Type B pancreatic cell (in vitro differentiated cells): ENCODE measurements at regions not wholly inside any gene's neighbourhood (a gene's known extent, or its start where the extent isn't known, plus 50 kb on each side); places are given as distances from the start of the nearest gene placed in this dataset.

Experiments used
- DNase-seq: peaks from one replicate; pipeline ENCODE4 v3.0.0; 2021; ENCODE audit warnings: mixed read lengths; ENCODE audit not compliant: unreplicated experiment; ENCODE audit errors: extremely low spot score
- H3K27ac Mint-ChIP-seq: 2 replicates; pipeline ENCODE4 v1.8.0; 2021; ENCODE audit warnings: mild to moderate bottlenecking, mixed read lengths
- H3K27me3 Mint-ChIP-seq: 2 replicates; pipeline ENCODE4 v1.8.0; 2021; ENCODE audit warnings: mixed read lengths
- H3K36me3 Mint-ChIP-seq: 2 replicates; pipeline ENCODE4 v1.8.0; 2021; ENCODE audit warnings: mixed read lengths
- H3K4me1 Mint-ChIP-seq: one replicate; pipeline ENCODE4 v1.8.0; 2021; ENCODE audit warnings: mixed read lengths; ENCODE audit not compliant: unreplicated experiment
- H3K4me3 Mint-ChIP-seq: 2 replicates; pipeline ENCODE4 v1.8.0; 2021; ENCODE audit warnings: mild to moderate bottlenecking, mixed read lengths
- H3K9me3 Mint-ChIP-seq: 2 replicates; pipeline ENCODE4 v1.8.0; 2021; ENCODE audit warnings: mixed read lengths
- TF ChIP-seq, protein P1 (sequence below): fragments of 200-600 bp; sonication (generic); conservative IDR thresholded peaks from 2 replicates; pipeline ENCODE4 v1.5.0; 2021; ENCODE audit warnings: antibody characterized with exemption, mild to moderate bottlenecking

DNA sequence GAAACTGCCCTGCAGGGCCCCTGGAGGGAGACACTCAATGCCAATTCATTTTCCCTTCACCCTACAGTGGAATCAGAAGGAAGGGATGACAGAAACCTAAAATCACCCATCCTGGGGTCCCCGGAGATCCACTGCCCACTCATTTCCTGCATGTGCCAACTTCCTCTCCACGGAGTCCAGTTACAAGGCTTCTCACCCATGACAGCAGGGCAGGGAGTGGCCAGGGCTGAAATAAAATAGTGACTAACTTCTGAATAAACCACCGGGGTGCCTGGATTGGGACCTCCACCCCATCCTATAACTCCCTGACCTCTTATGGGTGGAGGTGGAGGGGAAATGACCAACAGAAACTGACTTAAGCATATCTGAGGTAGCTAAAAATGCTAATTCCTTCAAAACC lies 362.3 kb downstream of the MAFB start:
- no peaks in the 10 kb centered on the region for H3K9me3 Mint-ChIP-seq
- H3K36me3 Mint-ChIP-seq: no peaks in the 10 kb centered on the region
- H3K4me1 Mint-ChIP-seq: peaks cover 11% of the 10 kb centered on the region
- no peak overlapping the region for H3K4me3 Mint-ChIP-seq
- no peak overlapping the region for H3K27ac Mint-ChIP-seq
- no peaks in the 10 kb centered on the region for H3K27me3 Mint-ChIP-seq
- no peak for DNase-seq
- TF ChIP-seq, protein P1, sequence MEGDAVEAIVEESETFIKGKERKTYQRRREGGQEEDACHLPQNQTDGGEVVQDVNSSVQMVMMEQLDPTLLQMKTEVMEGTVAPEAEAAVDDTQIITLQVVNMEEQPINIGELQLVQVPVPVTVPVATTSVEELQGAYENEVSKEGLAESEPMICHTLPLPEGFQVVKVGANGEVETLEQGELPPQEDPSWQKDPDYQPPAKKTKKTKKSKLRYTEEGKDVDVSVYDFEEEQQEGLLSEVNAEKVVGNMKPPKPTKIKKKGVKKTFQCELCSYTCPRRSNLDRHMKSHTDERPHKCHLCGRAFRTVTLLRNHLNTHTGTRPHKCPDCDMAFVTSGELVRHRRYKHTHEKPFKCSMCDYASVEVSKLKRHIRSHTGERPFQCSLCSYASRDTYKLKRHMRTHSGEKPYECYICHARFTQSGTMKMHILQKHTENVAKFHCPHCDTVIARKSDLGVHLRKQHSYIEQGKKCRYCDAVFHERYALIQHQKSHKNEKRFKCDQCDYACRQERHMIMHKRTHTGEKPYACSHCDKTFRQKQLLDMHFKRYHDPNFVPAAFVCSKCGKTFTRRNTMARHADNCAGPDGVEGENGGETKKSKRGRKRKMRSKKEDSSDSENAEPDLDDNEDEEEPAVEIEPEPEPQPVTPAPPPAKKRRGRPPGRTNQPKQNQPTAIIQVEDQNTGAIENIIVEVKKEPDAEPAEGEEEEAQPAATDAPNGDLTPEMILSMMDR: no peak

DNA sequence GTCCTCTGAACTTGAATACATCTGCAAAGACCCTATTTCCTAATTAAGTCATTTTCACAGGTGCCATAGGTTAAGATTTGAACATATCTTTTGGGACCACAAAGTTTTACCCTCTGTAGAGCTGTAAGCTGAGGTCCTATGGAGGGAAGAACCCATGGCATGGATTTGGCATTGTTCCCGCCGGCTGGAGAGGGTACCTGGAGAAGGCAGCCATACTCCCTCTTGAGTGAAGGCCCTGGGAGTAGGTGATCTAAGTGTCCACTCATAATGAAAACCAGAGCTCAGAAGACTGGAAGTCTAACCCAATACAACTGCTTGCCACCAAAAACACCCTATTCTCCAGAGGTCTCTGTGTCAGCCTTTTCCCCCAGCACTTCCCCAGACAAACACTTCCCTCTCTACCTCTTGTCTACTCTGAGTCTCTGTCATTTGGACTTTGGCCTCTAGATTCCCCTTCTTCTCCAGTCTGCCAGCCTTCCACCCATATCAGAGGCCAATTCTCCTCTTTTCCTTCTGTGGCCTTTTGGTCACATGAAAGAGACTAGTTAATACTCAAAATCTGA lies 363.9 kb downstream of the MAFB start:
- Mint-ChIP-seq H3K4me1 (peaks cover 17% of the 10 kb centered on the region), H3K36me3 (no peaks in the 10 kb centered on the region), H3K9me3 (no peaks in the 10 kb centered on the region), H3K27me3 (no peaks in the 10 kb centered on the region), H3K4me3 (no peak overlapping the region), H3K27ac (no peak overlapping the region)
- TF ChIP-seq, protein P1: no peak
- no peak for DNase-seq

DNA sequence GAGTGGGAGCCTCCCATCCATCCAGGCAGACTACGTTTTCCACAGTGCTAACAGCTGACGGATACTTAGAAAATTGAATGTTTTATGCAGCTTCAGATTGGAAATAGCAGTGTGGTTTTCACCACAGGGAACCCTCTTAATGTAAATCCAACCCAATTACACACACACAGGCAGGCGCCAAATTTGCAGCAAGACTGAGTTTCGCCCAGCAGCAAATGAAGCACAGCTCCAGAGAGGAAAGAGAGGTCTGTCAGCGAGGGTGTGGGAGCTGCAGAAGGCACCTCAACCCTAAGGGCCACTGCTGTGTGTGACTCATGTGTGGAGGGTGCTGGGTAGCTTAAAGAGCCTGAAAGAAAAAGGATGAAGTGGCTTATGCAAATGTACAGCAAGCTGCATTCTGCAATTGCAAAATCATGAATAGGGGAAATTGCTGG lies 365.7 kb downstream of the MAFB start:
- Mint-ChIP-seq H3K27ac (no peak overlapping the region), H3K4me3 (no peak overlapping the region), H3K9me3 (no peaks in the 10 kb centered on the region), H3K4me1 (peaks cover 21% of the 10 kb centered on the region), H3K27me3 (no peaks in the 10 kb centered on the region), H3K36me3 (no peaks in the 10 kb centered on the region)
- TF ChIP-seq, protein P1: no peak
- DNase-seq: no peak

DNA sequence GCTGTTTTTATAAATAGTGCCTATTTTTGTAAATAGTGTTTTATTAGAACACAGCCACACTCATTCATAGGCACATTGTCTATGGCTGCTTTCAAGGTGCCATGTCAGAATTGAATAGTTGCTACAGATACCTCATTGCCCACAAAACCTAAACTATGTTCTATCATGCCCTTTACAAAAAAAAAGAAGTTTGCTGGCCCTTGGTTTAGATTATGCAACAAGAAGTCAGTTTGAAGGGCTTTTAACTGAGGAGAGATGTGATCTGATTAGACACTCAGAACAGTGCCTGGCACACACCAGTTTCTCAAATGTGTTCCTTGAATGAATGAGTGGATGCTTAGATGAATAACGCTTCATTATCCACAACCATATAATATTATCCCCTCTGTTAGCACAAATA lies 366.1 kb downstream of the MAFB start:
- DNase-seq: no peak
- peaks cover 21% of the 10 kb centered on the region for H3K4me1 Mint-ChIP-seq
- no peak overlapping the region for H3K4me3 Mint-ChIP-seq
- H3K27ac Mint-ChIP-seq: no peak overlapping the region
- no peaks in the 10 kb centered on the region for H3K36me3 Mint-ChIP-seq
- H3K27me3 Mint-ChIP-seq: no peaks in the 10 kb centered on the region
- TF ChIP-seq, protein P1: no peak
- H3K9me3 Mint-ChIP-seq: no peaks in the 10 kb centered on the region

DNA sequence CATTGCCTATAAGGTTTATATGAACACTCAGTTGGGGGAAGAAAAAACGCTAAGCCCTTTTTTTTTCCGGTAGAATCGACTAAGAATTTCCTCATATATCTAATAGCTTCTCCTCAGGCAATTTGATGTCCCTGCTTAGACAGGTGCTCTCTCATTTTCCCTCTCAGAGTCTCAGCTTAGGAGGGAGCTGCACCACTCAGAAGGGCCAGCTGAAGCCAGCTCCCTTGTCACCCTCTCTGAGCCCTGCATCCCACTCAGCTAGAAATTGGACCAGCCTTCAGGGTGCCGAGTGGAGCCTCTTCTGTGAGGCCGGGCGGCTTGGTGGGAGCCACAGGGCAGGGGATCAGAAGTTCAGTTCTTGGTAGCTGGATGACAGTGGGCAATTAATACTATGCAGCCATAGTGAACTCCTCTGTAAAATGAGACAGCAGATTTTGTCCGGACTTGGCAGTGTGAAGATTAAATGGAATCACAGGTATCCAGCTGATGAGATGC lies 368.5 kb downstream of the MAFB start:
- Mint-ChIP-seq H3K27ac (no peak overlapping the region), H3K36me3 (no peaks in the 10 kb centered on the region), H3K4me1 (peaks cover 25% of the 10 kb centered on the region), H3K9me3 (no peaks in the 10 kb centered on the region), H3K4me3 (no peak overlapping the region), H3K27me3 (no peaks in the 10 kb centered on the region)
- TF ChIP-seq, protein P1: no peak
- DNase-seq: no peak
